Skin epidermis (tissue), 12 donors: ENCODE measurements at regions not wholly inside any gene's neighbourhood (a gene's known extent, or its start where the extent isn't known, plus 50 kb on each side); places are given as distances from the start of the nearest gene placed in this dataset.
"Not testable (repeated sequence)": the region's sequence is repeated elsewhere in the genome, so short reads cannot be mapped to it uniquely, and the experiment has no call there.

Experiments
- H3K27ac ChIP-seq, 21 experiments: fragments of 200-600 bp; sonication (generic) in 11 of 21; one replicate each; pipeline ENCODE4 v1.5.0; 2020; ENCODE audit warnings: mild to moderate bottlenecking in 3 of 21, inconsistent platforms in 2 of 21, moderate library complexity in 2 of 21
- H3K4me3 ChIP-seq, 7 experiments: fragments of 200-600 bp; sonication (generic) in 2 of 7; one replicate each; pipeline ENCODE4 v1.5.0; 2020; ENCODE audit warnings: inconsistent platforms in 2 of 7, mild to moderate bottlenecking in 2 of 7, moderate library complexity in 1 of 7

- H3K4me3 ChIP-seq: no peak overlapping the region
Observed at GRCh38 chr5:130529511-130530485, 625.5 kb downstream of the CHSY3 start.

DNA sequence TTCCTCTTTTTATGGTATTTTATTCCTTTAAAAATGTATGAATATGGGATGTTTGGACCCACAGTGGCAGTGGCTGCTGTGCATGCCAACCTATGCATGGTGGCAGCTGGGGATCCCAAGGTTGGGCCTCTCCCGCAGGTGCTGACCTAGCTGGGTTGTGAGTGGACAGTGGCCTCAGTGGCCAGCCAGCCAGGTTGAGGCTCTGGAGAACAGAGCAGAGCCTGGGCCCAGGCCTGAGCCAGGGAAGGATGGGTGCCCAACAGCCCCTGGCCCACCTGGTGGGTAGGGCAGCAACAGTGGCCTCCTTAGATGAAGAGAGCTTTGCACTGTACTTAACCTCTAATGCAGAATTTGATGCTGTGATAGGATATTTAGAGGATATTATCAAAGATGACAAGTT is 624.8 kb downstream of the CHSY3 start:
- Histone ChIP-seq H3K4me3 (no peak overlapping the region), H3K27ac (peak overlapping the region in 4 of 21 experiments; percentile 6 to 38 (median 16))

More at GRCh38 chr5:130529511-130530485, 625.5 kb downstream of the CHSY3 start:
- peak overlapping the region in 4 of 21 experiments; percentile 34 to 67 (median 41) for H3K27ac ChIP-seq

GRCh38 chr5:130528474-130528873 is 624.2 kb downstream of the CHSY3 start:
- Histone ChIP-seq H3K4me3 (no peak overlapping the region), H3K27ac (peak overlapping the region in 3 of 21 experiments; percentile 6 to 38 (median 16))

GRCh38 chr5:130526708-130527107 is 622.4 kb downstream of the CHSY3 start:
- Histone ChIP-seq H3K27ac (no peak overlapping the region), H3K4me3 (no peak overlapping the region)

GRCh38 chr5:130520211-130520610 is 615.9 kb downstream of the CHSY3 start:
- Histone ChIP-seq H3K27ac (no peak overlapping the region), H3K4me3 (no peak overlapping the region)

DNA sequence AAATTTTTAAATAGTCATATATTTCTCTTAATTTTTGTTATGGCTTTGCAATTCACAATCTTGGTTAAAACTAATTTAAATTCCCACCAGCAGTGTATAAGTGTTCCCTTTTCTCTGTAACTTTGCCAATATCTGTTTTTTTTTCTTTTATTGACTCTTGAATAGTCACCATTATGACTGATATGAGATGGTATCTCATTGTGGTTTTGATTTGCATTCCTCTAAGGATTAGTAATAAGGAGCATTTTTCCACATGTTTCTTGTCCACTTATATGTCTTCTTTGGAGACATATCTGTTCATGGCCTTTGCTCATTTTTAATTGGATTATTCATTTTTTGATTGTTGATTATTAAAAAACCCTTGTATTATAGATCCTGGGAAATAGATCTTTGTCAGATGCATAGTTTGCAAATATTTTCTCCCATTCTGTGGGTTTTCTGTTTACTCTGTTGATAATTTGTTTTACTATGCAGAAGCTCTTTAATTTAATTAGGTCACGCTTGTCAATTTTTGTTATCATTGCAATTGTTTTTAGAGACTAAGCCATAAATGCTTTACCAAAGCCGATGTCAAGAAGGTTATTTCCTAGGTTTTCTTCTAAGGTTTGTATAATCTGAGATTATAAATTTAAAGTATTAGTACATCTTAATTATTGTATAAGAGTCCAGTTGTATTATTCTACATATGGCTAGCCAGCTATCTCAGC is 610.9 kb downstream of the CHSY3 start:
- H3K4me3 ChIP-seq: no peak overlapping the region
- no peak overlapping the region for H3K27ac ChIP-seq

GRCh38 chr5:130502702-130503101 is 598.4 kb downstream of the CHSY3 start:
- H3K4me3 ChIP-seq: no peak overlapping the region

DNA sequence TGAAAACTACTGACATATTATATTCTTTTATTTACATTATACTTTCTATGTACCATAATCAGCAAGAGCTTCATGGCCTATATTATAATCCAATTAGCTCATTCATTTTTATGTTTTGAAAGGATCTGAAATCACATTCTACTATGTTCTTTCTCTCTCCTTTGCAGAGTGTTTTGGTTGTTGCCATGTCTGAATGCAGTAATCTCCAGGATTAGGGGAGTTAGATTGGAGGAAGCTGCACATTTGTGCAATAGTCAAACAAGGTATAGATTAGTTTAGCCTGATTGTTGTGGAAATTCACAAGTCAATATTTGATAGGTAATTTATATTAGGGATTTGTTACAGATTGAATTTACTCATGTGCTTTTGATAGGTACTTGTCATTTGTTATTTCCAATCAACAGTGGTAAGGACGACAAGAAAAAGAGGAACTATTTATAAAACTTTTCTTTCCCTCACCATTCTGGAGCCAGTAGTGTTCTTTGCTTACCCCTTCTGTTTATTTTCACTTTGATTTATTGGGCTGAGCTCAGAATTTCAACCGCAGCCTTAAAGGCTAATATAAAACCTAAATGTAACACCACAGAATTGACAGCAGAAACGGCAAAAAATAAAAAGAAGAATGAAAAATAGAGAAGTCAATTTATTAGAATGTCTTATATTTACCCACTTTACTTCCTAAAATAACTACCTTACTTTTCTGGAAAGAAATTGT is 597.0 kb downstream of the CHSY3 start:
- Histone ChIP-seq H3K27ac (no peak overlapping the region), H3K4me3 (no peak overlapping the region)

More at GRCh38 chr5:130502702-130503101, 598.4 kb downstream of the CHSY3 start:
- no peak overlapping the region for H3K27ac ChIP-seq

DNA sequence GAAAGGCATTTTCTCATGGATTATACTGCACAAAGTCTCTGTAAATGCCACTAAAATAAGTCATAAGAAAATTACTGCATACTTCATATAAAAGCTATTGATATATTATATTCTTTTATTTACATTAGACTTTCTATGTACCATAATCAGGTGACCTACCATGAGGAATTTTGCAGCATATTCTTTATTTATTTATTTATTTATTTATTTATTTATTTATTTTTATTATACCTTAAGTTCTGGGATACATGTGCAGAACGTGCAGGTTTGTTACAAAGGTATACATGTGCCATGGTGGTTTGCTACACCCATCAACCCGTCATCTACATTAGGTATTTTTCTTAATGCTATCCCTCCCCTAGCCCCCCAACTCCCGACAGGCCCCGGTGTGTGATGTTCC is 596.2 kb downstream of the CHSY3 start:
- H3K4me3 ChIP-seq, H3K27ac ChIP-seq: not testable (repeated sequence)

- Histone ChIP-seq H3K27ac (no peak overlapping the region), H3K4me3 (no peak overlapping the region)
Observed at GRCh38 chr5:130496215-130496614, 592.0 kb downstream of the CHSY3 start.

- no peak overlapping the region for H3K27ac ChIP-seq
Observed at GRCh38 chr5:130488252-130488651, 584.0 kb downstream of the CHSY3 start.

DNA sequence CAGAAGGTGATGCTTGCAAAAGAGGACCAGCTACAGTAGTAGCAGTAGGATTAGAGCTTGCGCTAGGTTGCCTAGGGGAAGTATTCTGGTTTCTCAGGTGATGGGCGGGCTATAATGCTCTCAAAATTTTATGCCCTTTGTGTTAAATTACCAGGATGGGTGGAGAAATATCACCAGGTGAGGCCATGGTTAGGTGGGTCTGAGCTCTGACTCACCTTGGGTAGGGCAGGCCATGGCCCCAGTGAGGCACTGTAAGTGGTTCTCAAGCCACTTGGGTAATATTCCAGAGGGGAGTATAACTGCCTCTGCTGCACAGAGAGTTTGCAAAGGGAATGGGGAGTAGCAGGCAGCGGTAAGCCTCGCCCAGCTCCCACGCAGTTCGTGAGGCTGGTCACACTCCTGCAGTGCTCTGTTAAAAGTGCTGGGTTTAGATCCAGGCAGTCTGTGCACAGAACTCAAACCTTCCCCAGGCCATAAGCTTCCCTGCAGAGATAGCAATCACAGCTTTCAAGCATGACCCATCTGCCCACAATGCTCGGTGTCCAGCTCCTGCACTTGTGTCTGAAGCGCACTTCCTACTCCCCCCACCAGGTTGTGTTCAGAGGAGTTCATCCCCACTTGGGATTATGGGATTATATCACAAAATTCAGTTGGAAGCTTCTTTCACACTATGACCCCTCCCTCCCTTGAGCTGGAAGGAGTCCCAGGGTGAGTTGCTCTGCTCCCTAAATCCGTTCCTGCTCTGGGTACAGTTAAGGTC is 575.0 kb downstream of the CHSY3 start:
- Histone ChIP-seq H3K4me3 (no peak overlapping the region), H3K27ac (no peak overlapping the region)

More at GRCh38 chr5:130488252-130488651, 584.0 kb downstream of the CHSY3 start:
- H3K4me3 ChIP-seq: no peak overlapping the region

DNA sequence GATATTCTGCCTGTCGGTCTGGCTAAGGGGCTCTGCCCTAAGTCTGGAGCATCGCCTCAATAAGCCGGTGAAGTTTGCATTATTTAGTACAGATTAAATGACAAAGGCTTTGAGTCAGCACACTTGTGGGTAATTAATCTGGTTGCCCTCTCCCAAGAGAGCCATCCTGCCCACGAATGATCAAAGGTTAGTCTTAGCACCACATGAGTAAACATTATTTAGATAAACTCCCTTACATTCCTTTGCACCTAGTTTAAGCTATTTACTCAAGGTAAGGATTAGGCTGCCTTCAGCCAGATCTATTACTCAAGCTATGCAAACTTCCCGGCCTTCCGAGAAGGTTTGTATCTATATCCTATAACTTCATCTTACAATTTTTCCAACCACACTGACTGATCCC is 572.1 kb downstream of the CHSY3 start:
- H3K27ac ChIP-seq: no peak overlapping the region
- no peak overlapping the region for H3K4me3 ChIP-seq

DNA sequence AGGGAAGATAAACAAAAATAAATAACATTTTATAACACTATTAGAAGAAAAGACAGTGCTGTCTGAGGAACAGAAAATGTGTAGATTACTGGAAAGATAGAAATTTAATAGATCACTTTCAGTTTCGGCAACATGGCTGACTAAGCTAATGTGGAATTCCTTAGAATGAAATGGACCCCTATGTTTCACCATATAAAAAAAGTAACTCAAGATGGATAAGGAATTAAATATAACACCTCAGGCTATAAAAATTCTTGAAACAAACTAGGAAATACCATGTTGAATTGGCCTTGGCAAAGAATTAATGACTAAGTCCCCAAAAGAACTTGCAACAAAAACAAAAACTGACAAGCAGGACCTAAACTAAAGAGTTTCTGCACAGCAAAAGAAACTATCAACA is 558.3 kb downstream of the CHSY3 start:
- Histone ChIP-seq H3K4me3 (no peak overlapping the region), H3K27ac (no peak overlapping the region)

DNA sequence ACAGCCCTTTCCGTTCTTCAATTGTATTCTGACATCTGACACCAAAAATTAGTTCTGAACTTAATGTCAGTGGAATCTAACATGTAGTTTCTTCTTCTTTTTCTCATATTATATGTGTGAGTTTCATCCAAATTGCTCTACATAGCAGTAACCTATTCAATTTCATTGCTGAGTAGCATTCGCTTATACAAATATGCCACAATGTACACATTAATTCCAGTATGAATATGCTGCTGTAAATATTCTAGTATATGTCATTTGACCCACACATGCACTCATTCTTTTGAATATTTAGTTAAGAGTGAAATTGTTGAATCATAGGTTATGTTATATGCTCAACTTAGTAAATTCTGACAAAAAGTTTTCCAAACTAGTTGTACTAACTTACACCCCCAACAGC is 550.9 kb downstream of the CHSY3 start:
- Histone ChIP-seq H3K27ac (no peak overlapping the region), H3K4me3 (no peak overlapping the region)

DNA sequence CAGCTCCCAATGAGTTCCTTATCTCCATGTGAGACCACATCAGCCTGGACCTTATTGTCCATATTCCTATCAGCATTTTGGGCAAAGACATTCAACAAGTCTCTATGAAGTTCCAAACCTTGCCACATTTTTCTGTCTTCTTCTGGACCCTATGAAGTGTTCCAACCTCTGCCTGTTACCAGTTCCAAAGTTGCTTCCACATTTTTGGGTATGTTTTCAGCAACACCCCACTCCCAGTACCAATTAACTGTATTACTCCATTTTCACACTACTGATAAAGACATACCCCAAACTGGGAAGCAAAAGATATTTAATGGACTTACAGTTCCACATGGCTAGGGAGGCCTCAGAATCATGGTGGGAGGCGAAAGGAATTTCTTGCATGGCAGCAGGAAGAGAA is 548.5 kb downstream of the CHSY3 start:
- Histone ChIP-seq H3K27ac (no peak overlapping the region), H3K4me3 (no peak overlapping the region)

DNA sequence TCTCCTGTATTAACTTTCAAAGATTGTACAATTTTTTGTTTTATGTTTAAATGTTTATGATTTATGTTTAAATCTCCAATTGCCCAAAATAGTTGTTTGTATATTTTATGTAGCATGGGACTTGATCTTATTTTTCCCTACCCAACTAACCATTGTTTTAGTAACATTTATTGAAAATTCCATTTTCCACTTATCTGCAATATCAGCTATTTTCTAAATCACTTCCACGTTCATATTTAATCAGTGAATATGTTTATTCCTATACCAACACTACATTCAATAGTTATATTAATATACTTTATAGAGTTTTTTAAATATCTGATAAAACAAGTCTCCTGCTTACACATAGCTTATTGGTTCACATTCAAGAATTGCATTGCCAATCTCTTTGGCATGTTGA is 532.2 kb downstream of the CHSY3 start:
- Histone ChIP-seq H3K4me3 (no peak overlapping the region), H3K27ac (no peak overlapping the region)

GRCh38 chr5:130427222-130427955 is 523.1 kb downstream of the CHSY3 start:
- Histone ChIP-seq H3K4me3 (no peak overlapping the region), H3K27ac (no peak overlapping the region)

- no peak overlapping the region for H3K27ac ChIP-seq
- no peak overlapping the region for H3K4me3 ChIP-seq
Observed at GRCh38 chr5:130425424-130425823, 521.2 kb downstream of the CHSY3 start.
